D721Med (cell line): ENCODE measurements at regions not wholly inside any gene's neighbourhood (a gene's known extent, or its start where the extent isn't known, plus 50 kb on each side); places are given as distances from the start of the nearest gene placed in this dataset.

Experiments used
- DNase-seq: peaks from one replicate; pipeline ENCODE4 v3.0.0; 2011; ENCODE audit warnings: low spot score; ENCODE audit not compliant: insufficient read length
- FAIRE-seq: peaks from 2 replicates; lab custom pipeline; 2011; peaks lifted over from hg19 to GRCh38; lab: Jason Lieb, UNC
- CTCF ChIP-seq: IDR thresholded peaks from 2 replicates; pipeline ENCODE4 v1.5.1; 2012; ENCODE audit warnings: mild to moderate bottlenecking, control low read depth; ENCODE audit not compliant: insufficient read depth; ENCODE audit errors: missing control alignments

DNA sequence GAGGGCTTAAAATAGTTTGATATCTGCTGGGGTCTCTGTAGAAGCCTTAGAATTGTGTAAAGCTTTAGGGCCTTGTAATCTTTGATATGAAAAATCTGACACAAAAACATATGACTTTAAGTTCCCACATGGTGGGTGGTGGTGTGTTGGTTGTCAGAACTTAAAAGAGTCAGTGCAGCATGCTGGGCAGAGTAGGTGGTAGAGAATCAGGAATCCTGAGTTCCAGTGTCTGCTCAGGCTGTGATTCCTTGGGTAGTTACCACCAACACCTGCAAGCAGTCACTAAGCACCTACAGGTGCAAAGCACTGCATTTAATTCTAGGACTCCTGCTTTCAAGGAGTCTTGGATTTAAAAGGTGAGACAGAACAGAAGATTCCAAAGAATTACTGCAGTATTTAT is 144.6 kb downstream of the ACER2 start:
- DNase-seq: no peak
- TF ChIP-seq CTCF: no peak
- FAIRE-seq: no peak

DNA sequence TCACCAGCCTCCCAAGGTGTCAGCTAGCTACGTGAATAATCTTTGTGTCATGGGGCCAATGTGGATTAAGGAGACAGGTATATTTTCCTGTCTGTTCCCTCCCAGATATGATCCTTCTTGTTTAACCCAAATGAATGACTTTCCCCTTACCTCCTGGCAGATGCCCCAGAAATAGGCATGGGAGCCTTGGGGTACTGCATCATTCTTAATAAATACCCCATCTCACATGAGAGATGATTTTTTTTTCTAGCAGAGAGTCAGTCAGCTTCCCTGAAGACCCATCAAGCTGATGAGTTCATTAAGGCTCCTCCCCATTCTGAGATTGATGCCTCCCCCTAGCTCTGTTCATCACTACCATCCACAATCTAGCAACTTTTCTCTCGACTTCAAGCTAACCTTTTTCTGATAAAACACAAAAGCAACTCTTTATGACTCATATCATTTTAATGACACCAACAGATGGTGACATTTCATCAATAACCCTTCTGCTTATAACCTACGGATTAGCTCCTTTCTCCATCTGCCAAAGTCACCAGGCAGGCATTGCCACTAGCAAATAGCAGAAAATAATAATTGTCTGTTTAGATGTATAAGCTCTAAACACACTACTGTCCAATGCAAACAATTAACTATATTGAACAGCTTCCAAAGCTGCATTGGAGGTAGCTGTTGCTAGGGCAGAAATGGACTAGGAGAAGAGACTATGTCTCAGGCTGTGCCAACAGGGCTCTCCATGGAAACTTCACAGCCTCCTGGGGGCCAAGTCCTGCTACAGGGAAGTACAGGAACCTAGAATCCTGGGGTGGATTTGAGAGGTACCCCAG is 143.7 kb downstream of the ACER2 start:
- FAIRE-seq (peak; percentile 92), DNase-seq (no peak)
- TF ChIP-seq CTCF: no peak

- no peak for TF ChIP-seq CTCF
- DNase-seq (no peak), FAIRE-seq (no peak)
Observed at GRCh38 chr9:19551124-19551929, 142.5 kb downstream of the ACER2 start.

- FAIRE-seq (no peak), DNase-seq (no peak)
Observed at GRCh38 chr9:19550009-19550408, 141.2 kb downstream of the ACER2 start.

GRCh38 chr9:19533373-19533772 is 124.6 kb downstream of the ACER2 start:
- TF ChIP-seq CTCF: no peak
- FAIRE-seq (no peak), DNase-seq (no peak)

More at GRCh38 chr9:19550009-19550408, 141.2 kb downstream of the ACER2 start:
- TF ChIP-seq CTCF: no peak

- no peak for DNase-seq
- TF ChIP-seq CTCF: no peak
- FAIRE-seq: no peak
Observed at GRCh38 chr9:19527663-19528062, 118.9 kb downstream of the ACER2 start.

GRCh38 chr9:19522558-19522957 is 113.7 kb downstream of the ACER2 start:
- FAIRE-seq: no peak
- no peak for TF ChIP-seq CTCF
- DNase-seq: no peak
